ENCODE measurements at regions not wholly inside any gene's neighbourhood (a gene's known extent, or its start where the extent isn't known, plus 50 kb on each side); places are given as distances from the start of the nearest gene placed in this dataset.

DNA sequence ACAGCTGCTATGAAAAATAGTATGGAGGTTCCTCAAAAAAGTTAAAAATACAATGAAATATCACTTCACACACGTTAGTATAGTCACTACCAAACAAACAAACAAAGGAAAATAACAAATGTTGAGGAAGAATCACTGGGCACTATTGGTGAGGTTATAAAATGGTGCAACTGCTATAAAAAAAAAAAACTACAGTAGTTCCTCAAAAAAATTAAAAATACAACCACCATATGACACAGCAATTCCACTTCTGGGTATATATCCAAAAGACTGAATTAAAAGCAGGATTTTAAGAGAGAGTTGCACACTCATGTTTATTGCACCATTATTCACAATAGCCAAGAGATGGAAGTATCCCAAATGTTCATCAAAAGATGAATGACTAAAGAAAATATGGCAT is 80.9 kb upstream of the POU3F3 start:
- DNase-seq (ENCODE audit: low read depth) = no peak
- Histone ChIP-seq H3K4me1 (ENCODE audit: control insufficient read depth, insufficient read depth, low read length) (no peaks in the 10 kb centered on the region), H3K36me3 (ENCODE audit: control insufficient read depth, insufficient read depth, low read length, severe bottlenecking) (no peaks in the 10 kb centered on the region), H3K4me3 (ENCODE audit: low read length) (no peak overlapping the region), H3K9me3 (ENCODE audit: control insufficient read depth, low read length) (peaks cover 3% of the 10 kb centered on the region), H3K9ac (ENCODE audit: low read length) (no peak overlapping the region), H3K27me3 (replicated peaks; ENCODE audit: control insufficient read depth, insufficient read depth, low read length) (no peaks in the 10 kb centered on the region)

DNA sequence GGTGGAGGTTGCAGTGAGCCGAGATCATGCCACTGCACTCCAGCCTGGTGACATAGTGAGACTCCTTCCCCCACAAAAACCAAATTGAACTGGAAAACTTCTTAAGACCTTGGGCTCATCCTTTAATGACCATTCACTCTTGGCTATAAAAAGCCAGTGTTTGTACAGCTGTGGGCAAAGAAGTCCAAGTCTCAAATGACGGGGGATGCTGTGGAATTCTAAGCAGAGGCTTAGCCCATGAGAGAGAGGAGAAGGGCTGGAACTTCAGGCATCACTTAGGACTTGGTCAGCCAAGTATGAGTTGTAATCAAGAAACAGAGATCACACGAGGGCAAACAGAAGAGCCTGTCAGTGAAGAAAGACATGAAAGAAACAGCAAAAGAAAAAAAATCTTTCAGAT is 79.3 kb upstream of the POU3F3 start:
- no peak overlapping the region for H3K9ac ChIP-seq (ENCODE audit: low read length)
- H3K27me3 ChIP-seq (replicated peaks; ENCODE audit: control insufficient read depth, insufficient read depth, low read length) = no peaks in the 10 kb centered on the region

DNA sequence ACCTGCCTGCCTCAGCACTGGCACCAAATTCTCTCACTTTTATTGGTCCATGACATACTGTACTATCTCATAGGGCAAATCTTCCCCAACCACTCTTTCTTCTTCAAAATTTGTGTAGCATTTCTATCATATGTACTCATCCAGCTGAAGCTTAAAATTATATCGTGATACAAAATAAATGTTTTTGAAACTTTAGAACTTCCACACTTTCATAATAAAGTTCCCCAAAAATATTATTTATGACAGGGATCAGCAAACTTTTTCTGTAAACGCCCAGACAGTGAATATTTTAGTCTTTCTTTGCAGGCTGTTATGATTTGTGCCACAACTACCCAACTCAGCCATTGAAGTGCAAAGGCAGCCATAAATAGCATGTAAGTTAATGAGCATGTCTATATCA is 76.2 kb upstream of the POU3F3 start:
- DNase-seq (ENCODE audit: low read depth) = no peak
- Histone ChIP-seq H3K36me3 (ENCODE audit: control insufficient read depth, insufficient read depth, low read length, severe bottlenecking) (no peaks in the 10 kb centered on the region), H3K9ac (ENCODE audit: low read length) (no peak overlapping the region), H3K4me3 (ENCODE audit: low read length) (no peak overlapping the region), H3K9me3 (ENCODE audit: control insufficient read depth, low read length) (no peaks in the 10 kb centered on the region), H3K4me1 (ENCODE audit: control insufficient read depth, insufficient read depth, low read length) (no peaks in the 10 kb centered on the region), H3K27me3 (replicated peaks; ENCODE audit: control insufficient read depth, insufficient read depth, low read length) (no peaks in the 10 kb centered on the region)

More for the DNA sequence above, 79.3 kb upstream of the POU3F3 start:
- peak; percentile 27 for DNase-seq (ENCODE audit: low read depth)
- Histone ChIP-seq H3K4me3 (ENCODE audit: low read length) (no peak overlapping the region), H3K36me3 (ENCODE audit: control insufficient read depth, insufficient read depth, low read length, severe bottlenecking) (no peaks in the 10 kb centered on the region), H3K9me3 (ENCODE audit: control insufficient read depth, low read length) (peaks cover 3% of the 10 kb centered on the region), H3K4me1 (ENCODE audit: control insufficient read depth, insufficient read depth, low read length) (no peaks in the 10 kb centered on the region)

DNA sequence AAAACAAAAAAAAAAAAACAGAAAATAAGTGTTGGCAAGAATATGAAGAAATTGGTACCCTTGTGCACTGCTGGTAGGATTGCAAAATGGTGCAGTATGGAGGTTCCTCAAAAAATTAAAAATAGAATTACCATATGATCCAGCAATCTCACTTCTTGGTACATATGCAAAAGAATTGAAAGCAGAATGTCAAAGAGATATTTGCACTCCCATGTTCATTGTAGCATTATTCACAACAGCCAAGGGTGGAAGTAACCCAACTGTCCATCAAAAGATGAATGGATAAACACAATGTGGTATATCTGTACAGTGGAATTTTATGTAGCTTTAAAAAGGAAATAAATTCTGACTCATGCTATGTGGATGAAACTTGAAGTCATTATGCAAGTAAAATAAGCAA is 72.8 kb upstream of the POU3F3 start:
- no peak for DNase-seq (ENCODE audit: low read depth)
- H3K9me3 ChIP-seq (ENCODE audit: control insufficient read depth, low read length) = no peaks in the 10 kb centered on the region
- peaks cover 3% of the 10 kb centered on the region for H3K27me3 ChIP-seq (replicated peaks; ENCODE audit: control insufficient read depth, insufficient read depth, low read length)
- no peaks in the 10 kb centered on the region for H3K36me3 ChIP-seq (ENCODE audit: control insufficient read depth, insufficient read depth, low read length, severe bottlenecking)
- no peak overlapping the region for H3K4me3 ChIP-seq (ENCODE audit: low read length)
- no peaks in the 10 kb centered on the region for H3K4me1 ChIP-seq (ENCODE audit: control insufficient read depth, insufficient read depth, low read length)
- no peak overlapping the region for H3K9ac ChIP-seq (ENCODE audit: low read length)

DNA sequence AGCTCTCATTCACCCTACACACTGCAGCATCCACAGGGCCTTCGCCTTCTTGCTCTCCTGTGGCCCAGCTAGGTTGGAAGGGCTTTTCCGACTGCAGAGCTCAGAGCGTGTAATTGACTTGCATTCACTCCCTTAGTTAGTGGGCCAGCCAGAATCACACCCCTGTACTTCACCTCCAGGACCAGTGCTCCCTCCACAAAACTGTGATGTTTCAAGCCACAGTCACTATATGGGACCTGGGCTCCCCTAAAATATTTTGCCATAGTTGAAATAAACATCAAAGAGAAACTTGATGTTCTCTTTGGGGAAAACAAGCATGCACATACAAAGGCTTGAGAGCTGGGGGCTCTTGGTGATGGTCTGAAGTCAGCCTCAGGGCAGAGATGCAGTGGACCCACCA is 69.7 kb upstream of the POU3F3 start:
- H3K4me3 ChIP-seq (ENCODE audit: low read length) = no peak overlapping the region
- no peaks in the 10 kb centered on the region for H3K9me3 ChIP-seq (ENCODE audit: control insufficient read depth, low read length)
- no peaks in the 10 kb centered on the region for H3K4me1 ChIP-seq (ENCODE audit: control insufficient read depth, insufficient read depth, low read length)
- peaks cover 8% of the 10 kb centered on the region for H3K27me3 ChIP-seq (replicated peaks; ENCODE audit: control insufficient read depth, insufficient read depth, low read length)
- no peak overlapping the region for H3K9ac ChIP-seq (ENCODE audit: low read length)
- DNase-seq (ENCODE audit: low read depth) = no peak
- H3K36me3 ChIP-seq (ENCODE audit: control insufficient read depth, insufficient read depth, low read length, severe bottlenecking) = no peaks in the 10 kb centered on the region

DNA sequence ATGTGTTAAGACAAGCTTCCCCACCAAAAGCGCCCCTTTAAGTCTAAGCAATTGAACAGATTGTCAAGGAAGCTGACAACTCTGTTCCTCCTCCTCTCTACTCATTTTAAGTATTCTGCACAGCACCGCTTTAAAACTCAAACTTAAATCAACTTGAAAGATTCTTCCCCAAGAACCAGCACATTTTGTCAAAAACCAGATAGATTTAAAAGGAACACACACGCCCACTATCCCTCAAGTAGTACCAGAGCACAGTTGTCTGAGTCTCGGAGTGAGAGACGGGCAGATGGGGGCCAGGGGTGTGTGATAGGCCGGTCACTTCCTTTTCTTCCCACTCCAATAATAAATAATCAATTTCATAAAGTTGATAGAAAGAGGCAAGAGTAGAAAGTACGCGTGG is 67.7 kb upstream of the POU3F3 start:
- DNase-seq (ENCODE audit: low read depth) = no peak
- Histone ChIP-seq H3K4me3 (ENCODE audit: low read length) (no peak overlapping the region), H3K9me3 (ENCODE audit: control insufficient read depth, low read length) (no peaks in the 10 kb centered on the region), H3K9ac (ENCODE audit: low read length) (no peak overlapping the region), H3K4me1 (ENCODE audit: control insufficient read depth, insufficient read depth, low read length) (peaks cover 6% of the 10 kb centered on the region), H3K27me3 (replicated peaks; ENCODE audit: control insufficient read depth, insufficient read depth, low read length) (peaks cover 9% of the 10 kb centered on the region), H3K36me3 (ENCODE audit: control insufficient read depth, insufficient read depth, low read length, severe bottlenecking) (no peaks in the 10 kb centered on the region)

DNA sequence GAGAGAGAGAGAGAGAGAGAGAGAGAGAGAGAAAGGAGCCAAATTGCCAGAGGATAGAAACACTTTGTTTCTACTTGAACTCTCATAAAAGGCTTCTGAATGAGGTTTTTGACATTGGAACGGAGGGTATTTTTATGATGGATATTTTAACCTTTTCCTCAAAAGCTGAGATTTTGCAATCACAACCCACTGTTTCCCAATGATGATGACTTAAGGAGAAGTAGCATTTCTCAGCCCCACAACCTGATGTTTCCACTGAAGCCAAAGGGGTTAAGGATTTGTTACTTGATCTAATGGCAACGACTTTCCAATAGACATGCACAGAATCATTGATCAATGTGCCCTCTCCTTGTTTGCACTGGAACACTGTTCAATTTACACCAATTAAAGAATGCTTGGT is 67.1 kb upstream of the POU3F3 start:
- no peaks in the 10 kb centered on the region for H3K9me3 ChIP-seq (ENCODE audit: control insufficient read depth, low read length)
- H3K4me1 ChIP-seq (ENCODE audit: control insufficient read depth, insufficient read depth, low read length) = peaks cover 6% of the 10 kb centered on the region
- no peaks in the 10 kb centered on the region for H3K36me3 ChIP-seq (ENCODE audit: control insufficient read depth, insufficient read depth, low read length, severe bottlenecking)
- H3K9ac ChIP-seq (ENCODE audit: low read length) = no peak overlapping the region
- no peak overlapping the region for H3K4me3 ChIP-seq (ENCODE audit: low read length)
- peaks cover 9% of the 10 kb centered on the region for H3K27me3 ChIP-seq (replicated peaks; ENCODE audit: control insufficient read depth, insufficient read depth, low read length)
- DNase-seq (ENCODE audit: low read depth) = peak; percentile 42

DNA sequence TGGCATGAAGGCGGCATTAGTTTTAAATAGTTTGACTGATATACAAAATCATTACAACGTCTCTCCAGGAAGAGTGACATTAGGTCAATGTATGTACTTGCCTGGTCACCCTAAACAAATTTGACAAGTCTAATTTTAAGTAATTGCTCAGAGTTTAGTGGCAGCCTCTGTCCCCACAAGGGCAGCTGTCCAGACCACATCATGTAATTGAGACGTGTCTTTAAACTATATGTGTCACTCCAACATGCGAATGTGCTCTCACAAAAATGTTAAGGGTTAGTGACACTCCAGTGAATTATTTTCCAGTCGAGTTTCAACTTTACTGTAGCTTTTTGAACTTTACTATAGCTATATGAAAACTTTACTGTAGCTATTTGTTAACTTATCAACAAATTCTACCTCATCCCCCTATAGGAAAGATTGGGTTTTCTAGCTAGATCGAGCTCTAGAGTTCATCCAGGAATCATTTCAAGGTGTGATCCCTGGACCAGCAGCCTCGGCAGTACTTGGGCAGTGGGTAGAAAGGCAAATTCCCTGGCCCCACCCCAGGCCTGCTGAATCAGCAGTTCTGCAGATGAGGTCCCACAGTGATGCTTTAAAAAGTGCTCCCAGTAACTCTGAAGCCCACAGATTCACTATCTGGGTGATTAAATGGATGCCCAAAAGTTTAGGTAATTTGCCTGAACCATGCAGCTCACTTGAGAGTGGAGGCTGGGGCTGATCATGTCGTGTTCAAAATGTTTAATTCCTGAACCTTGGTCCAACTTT is 66.4 kb upstream of the POU3F3 start:
- Histone ChIP-seq H3K9me3 (ENCODE audit: control insufficient read depth, low read length) (no peaks in the 10 kb centered on the region), H3K4me1 (ENCODE audit: control insufficient read depth, insufficient read depth, low read length) (peaks cover 6% of the 10 kb centered on the region), H3K27me3 (replicated peaks; ENCODE audit: control insufficient read depth, insufficient read depth, low read length) (peaks cover 9% of the 10 kb centered on the region), H3K9ac (ENCODE audit: low read length) (no peak overlapping the region), H3K36me3 (ENCODE audit: control insufficient read depth, insufficient read depth, low read length, severe bottlenecking) (no peaks in the 10 kb centered on the region), H3K4me3 (ENCODE audit: low read length) (no peak overlapping the region)
- no peak for DNase-seq (ENCODE audit: low read depth)

DNA sequence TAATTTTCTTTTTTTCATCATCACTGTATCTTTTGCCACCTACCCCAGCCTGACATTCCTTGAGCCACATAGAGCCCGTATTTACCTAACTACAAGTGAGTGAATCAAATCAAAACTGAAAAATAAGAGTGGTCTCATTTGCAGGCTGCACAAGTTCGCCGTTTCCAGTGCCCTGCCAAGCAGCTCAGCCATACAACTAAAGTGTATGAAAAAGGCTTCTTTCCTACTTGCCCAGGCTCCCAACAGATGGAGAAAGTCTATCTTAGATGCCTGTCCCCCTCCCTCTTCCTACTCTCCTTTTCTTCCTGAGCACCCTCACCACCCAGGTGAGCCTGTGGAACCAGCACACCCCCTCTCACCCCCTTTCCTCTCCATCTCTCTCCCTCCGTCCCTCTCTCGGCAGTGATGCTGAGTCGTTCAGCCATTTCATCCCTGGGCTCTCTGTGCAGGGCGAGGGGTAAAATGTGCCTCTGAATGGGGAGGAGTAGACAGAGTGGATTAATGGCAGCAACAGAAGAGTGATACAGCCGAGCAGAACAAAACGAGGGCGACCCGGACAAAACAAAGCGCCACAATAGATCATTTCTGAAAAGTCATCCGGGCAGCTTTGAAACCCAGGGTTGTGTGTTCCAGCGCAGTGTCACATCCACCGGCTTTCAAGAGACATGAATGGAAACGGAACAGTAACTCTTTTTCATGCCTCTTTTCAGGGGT is 65.0 kb upstream of the POU3F3 start:
- H3K9ac ChIP-seq (ENCODE audit: low read length) = no peak overlapping the region
- DNase-seq (ENCODE audit: low read depth) = no peak
- peaks cover 12% of the 10 kb centered on the region for H3K4me1 ChIP-seq (ENCODE audit: control insufficient read depth, insufficient read depth, low read length)
- no peak overlapping the region for H3K4me3 ChIP-seq (ENCODE audit: low read length)
- no peaks in the 10 kb centered on the region for H3K9me3 ChIP-seq (ENCODE audit: control insufficient read depth, low read length)
- H3K36me3 ChIP-seq (ENCODE audit: control insufficient read depth, insufficient read depth, low read length, severe bottlenecking) = no peaks in the 10 kb centered on the region
- peaks cover 9% of the 10 kb centered on the region for H3K27me3 ChIP-seq (replicated peaks; ENCODE audit: control insufficient read depth, insufficient read depth, low read length)

DNA sequence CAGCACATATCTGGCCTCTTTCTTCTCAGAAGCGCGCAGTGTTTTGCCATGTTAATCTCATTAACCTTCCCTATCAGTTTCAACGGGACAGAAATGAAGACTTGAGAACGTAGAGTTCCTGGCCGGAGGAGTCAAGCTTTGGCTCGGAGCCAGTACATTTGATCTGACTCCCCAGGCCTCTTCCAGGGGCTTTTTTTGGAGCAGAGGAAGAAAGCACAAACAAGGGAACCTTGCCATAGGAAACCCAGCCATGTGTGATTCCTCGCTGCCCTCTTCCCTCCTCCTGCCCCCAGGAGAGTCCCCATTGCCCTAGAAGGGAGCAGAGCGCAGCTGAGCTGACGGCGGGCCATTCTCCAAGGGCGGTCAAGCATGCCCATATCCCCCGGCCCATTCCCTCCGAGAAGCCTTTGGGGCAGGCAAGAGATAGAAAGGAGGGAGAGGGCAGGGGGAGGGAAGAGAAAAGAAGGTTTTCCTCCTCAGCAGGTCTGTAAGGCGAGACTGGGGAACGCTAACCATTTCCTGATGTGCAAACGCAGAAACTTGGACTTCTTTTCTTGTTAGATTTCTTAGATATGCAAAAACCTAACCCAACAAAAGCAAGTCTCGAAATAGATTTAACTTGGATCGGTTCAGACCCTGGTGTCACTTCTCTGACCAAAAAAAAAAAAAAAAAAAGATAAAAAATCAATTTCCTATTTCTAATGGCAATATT is 63.7 kb upstream of the POU3F3 start:
- Histone ChIP-seq H3K27me3 (replicated peaks; ENCODE audit: control insufficient read depth, insufficient read depth, low read length) (peaks cover 9% of the 10 kb centered on the region), H3K9ac (ENCODE audit: low read length) (no peak overlapping the region), H3K36me3 (ENCODE audit: control insufficient read depth, insufficient read depth, low read length, severe bottlenecking) (no peaks in the 10 kb centered on the region), H3K4me3 (ENCODE audit: low read length) (no peak overlapping the region), H3K4me1 (ENCODE audit: control insufficient read depth, insufficient read depth, low read length) (peaks cover 21% of the 10 kb centered on the region), H3K9me3 (ENCODE audit: control insufficient read depth, low read length) (no peaks in the 10 kb centered on the region)
- DNase-seq (ENCODE audit: low read depth) = peak; percentile 9

DNA sequence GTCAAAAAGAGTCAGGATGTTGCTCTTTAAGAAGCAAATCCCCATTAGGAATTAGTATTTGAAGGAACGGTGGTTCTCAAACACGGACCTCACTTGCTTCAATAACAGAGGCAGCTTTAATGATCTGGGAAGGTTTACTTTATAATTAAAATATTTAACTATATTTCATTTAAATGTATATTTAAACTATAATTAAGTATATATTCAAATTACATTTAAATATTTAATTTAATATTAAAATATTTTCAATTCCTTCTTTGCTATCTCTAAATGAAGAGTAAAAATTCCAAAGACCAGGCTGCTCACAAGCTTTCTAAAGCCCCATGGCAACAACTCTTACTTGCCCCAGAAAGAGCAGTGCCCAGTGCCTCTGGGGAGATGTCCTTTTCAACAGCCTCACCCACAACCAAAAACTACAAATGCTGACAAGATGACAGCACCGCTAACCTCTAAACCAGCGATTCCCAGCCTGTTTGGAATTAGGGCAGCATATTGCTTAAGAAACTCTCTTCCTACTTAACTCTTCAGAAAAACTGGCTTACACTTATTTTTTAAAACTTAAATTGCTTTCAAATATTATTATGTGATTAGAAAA is 62.9 kb upstream of the POU3F3 start:
- no peak for DNase-seq (ENCODE audit: low read depth)
- H3K4me3 ChIP-seq (ENCODE audit: low read length) = no peak overlapping the region
- H3K4me1 ChIP-seq (ENCODE audit: control insufficient read depth, insufficient read depth, low read length) = peaks cover 21% of the 10 kb centered on the region
- H3K9me3 ChIP-seq (ENCODE audit: control insufficient read depth, low read length) = no peaks in the 10 kb centered on the region
- H3K36me3 ChIP-seq (ENCODE audit: control insufficient read depth, insufficient read depth, low read length, severe bottlenecking) = no peaks in the 10 kb centered on the region
- H3K9ac ChIP-seq (ENCODE audit: low read length) = no peak overlapping the region
- peaks cover 8% of the 10 kb centered on the region for H3K27me3 ChIP-seq (replicated peaks; ENCODE audit: control insufficient read depth, insufficient read depth, low read length)
